Mesothelial cell of epicardium (in vitro differentiated cells): ENCODE measurements at regions not wholly inside any gene's neighbourhood (a gene's known extent, or its start where the extent isn't known, plus 50 kb on each side); places are given as distances from the start of the nearest gene placed in this dataset.

Source experiments
- DNase-seq, 2 experiments: peaks; one replicate each; pipeline ENCODE4 v3.0.0; 2021; ENCODE audit warnings: low spot score in 2 of 2; ENCODE audit not compliant: unreplicated experiment in 2 of 2
- H3K27ac Mint-ChIP-seq: 2 replicates; pipeline ENCODE4 v1.8.0; 2021; ENCODE audit warnings: mixed read lengths
- H3K27me3 Mint-ChIP-seq: 2 replicates; pipeline ENCODE4 v1.8.0; 2021; ENCODE audit warnings: low read depth, mixed read lengths
- H3K36me3 Mint-ChIP-seq: 2 replicates; pipeline ENCODE4 v1.8.0; 2021; ENCODE audit warnings: mixed read lengths
- H3K4me1 Mint-ChIP-seq: 2 replicates; pipeline ENCODE4 v1.8.0; 2021; ENCODE audit warnings: mixed read lengths
- H3K4me3 Mint-ChIP-seq: 2 replicates; pipeline ENCODE4 v1.8.0; 2021; ENCODE audit warnings: mild to moderate bottlenecking, moderate library complexity, mixed read lengths
- H3K9me3 Mint-ChIP-seq: 2 replicates; pipeline ENCODE4 v1.8.0; 2021; ENCODE audit warnings: mixed read lengths
- TF ChIP-seq, protein P1 (sequence below): fragments of 200-600 bp; sonication (generic); IDR thresholded peaks from one replicate; pipeline ENCODE4 v1.5.0; 2021; ENCODE audit warnings: antibody characterized with exemption; ENCODE audit not compliant: unreplicated experiment

DNA sequence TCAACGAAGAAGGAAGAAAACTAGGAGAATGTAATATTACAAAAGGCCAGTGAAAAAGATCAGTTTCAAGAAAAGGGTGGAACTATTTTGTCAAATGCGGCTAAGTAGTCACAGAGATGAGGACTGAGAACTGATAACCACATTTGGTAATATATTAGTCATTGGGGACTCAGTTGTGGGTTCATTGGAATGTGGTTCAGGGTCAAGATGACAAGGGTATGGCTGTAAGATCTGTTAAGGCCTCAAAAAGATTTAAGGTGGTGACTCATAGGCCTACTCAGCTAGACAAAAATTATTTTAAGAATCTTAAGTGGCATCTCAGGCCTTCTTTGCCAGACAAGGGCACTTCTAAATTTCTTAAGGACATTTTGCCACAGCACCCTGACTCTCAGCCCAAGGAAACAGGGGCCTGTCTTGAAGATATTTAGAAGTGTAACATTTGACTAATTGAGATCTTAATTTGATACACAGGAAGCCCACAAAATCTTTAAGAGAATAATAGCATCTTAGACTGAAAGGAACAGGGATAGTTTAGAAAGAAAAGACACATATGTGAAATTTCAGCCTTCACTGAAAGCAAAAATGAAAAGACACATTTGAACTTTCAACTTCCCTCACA, 81.3 kb downstream of the STRADB start:
- no peak overlapping the region for H3K27ac Mint-ChIP-seq
- H3K4me1 Mint-ChIP-seq: no peaks in the 10 kb centered on the region
- no peaks in the 10 kb centered on the region for H3K36me3 Mint-ChIP-seq
- TF ChIP-seq, protein P1, sequence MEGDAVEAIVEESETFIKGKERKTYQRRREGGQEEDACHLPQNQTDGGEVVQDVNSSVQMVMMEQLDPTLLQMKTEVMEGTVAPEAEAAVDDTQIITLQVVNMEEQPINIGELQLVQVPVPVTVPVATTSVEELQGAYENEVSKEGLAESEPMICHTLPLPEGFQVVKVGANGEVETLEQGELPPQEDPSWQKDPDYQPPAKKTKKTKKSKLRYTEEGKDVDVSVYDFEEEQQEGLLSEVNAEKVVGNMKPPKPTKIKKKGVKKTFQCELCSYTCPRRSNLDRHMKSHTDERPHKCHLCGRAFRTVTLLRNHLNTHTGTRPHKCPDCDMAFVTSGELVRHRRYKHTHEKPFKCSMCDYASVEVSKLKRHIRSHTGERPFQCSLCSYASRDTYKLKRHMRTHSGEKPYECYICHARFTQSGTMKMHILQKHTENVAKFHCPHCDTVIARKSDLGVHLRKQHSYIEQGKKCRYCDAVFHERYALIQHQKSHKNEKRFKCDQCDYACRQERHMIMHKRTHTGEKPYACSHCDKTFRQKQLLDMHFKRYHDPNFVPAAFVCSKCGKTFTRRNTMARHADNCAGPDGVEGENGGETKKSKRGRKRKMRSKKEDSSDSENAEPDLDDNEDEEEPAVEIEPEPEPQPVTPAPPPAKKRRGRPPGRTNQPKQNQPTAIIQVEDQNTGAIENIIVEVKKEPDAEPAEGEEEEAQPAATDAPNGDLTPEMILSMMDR: no peak
- H3K27me3 Mint-ChIP-seq: peaks cover 2% of the 10 kb centered on the region
- no peak for DNase-seq
- H3K9me3 Mint-ChIP-seq: peaks cover 54% of the 10 kb centered on the region
- no peak overlapping the region for H3K4me3 Mint-ChIP-seq
